MM.1S (cell line): ENCODE measurements at regions not wholly inside any gene's neighbourhood (a gene's known extent, or its start where the extent isn't known, plus 50 kb on each side); places are given as distances from the start of the nearest gene placed in this dataset.

Experiments
- CTCF ChIP-seq: fragments of 300-600 bp; sonication (generic); IDR thresholded peaks from 2 replicates; pipeline ENCODE4 v1.5.1; 2016; ENCODE audit warnings: antibody characterized with exemption, low read length, mixed read lengths
- EZH2 ChIP-seq: fragments of 300-600 bp; sonication (generic); optimal IDR thresholded peaks from 2 replicates; pipeline ENCODE3; 2017; ENCODE audit warnings: low read depth, mild to moderate bottlenecking, antibody characterized with exemption, low read length, mixed read lengths
- EZH2phosphoT487 ChIP-seq: fragments of 300-600 bp; sonication (generic); IDR thresholded peaks from 2 replicates; pipeline ENCODE4 v1.6.1; 2018; ENCODE audit warnings: antibody characterized with exemption, low read length

- TF ChIP-seq EZH2phosphoT487 (no peak), CTCF (no peak), EZH2 (no peak)
Observed at GRCh38 chr13:39189778-39190177, 151.5 kb downstream of the NHLRC3 start.
